HG02642 (cell line): ENCODE measurements at regions not wholly inside any gene's neighbourhood (a gene's known extent, or its start where the extent isn't known, plus 50 kb on each side); places are given as distances from the start of the nearest gene placed in this dataset.
"Not testable (repeated sequence)": the region's sequence is repeated elsewhere in the genome, so short reads cannot be mapped to it uniquely, and the experiment has no call there.

Source experiments
- ATAC-seq: cut with Tn5 transposase; IDR thresholded peaks from one replicate; pipeline ENCODE4 v1.9.1; 2021; ENCODE audit warnings: mild to moderate bottlenecking; ENCODE audit not compliant: unreplicated experiment, poor library complexity

DNA sequence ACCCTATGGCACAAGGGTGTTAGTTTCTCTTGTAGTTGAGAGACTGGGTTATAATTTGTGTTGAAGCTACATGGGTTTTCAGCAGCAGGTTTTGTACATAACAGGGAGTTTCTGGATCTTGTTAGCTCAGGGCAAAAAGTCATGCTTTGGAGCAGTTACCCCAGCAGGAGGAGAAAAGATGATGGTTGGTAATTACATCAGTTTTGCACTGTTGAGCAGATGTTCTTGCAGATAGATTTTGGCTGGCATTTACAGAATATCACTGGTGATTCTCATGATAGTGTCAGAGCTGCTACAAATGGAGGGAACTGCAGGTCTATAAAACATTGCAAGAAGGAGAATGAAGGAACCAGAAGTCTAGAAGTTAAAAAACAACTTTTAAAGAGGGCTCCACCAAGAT is 215.2 kb upstream of the ATP5MC3 start:
- ATAC-seq, result no peak

DNA sequence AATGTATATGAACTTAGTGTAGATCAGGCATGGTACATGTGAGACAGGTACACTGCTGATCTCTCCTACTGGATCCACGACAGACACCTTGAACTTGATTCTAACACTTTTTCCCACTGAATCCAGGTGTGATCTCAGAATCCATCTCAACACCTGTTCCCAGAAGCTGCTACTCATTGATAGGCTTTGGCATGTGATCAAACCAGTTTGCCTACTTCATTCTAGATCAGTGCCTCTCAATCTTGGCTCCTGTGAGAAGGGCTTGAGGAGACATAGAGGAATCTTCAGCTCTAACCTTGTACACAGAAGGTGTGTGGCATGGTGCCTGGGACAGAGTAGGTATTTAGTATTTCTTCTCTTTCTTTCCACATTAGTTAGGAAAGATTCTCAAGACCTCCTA is 212.3 kb upstream of the ATP5MC3 start:
- no peak for ATAC-seq

DNA sequence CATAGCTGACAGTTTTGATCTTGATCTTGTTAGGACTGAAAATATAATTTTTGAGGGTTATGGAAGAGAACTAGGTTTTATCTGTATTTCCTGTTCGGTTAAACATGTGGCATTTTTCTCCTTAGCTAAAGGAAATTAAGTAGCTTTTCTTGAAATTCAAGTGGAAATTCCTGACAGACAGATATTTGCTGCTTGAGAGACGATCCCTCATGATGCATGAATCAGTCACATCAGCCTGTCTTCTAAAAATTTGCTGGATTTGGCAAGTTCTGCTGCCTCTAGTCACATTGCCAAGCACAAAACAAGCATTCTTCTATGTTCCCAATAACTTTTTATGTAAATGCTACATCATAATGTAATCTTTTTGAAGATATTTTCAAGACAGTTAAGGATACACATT is 201.8 kb upstream of the ATP5MC3 start:
- no peak for ATAC-seq

DNA sequence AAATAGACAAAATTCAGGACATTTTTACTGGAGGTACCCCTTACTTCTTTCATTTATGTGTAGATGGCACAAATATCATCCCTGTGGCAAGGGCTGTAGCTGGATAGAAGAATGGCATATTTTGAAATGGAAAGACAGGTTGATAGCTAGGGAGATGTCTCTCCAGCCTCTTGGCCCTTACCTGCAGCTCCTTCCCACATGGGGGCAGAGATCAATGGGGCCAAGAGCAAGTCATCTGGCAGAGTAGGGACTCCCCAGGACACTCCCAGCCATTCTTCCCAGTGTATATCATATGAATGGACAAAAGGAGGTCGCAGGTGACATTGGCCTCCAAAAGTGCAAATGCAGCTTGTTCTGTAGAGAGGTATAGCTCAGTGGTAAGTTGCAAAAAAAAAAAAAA is 192.2 kb upstream of the ATP5MC3 start:
- ATAC-seq, result no peak

DNA sequence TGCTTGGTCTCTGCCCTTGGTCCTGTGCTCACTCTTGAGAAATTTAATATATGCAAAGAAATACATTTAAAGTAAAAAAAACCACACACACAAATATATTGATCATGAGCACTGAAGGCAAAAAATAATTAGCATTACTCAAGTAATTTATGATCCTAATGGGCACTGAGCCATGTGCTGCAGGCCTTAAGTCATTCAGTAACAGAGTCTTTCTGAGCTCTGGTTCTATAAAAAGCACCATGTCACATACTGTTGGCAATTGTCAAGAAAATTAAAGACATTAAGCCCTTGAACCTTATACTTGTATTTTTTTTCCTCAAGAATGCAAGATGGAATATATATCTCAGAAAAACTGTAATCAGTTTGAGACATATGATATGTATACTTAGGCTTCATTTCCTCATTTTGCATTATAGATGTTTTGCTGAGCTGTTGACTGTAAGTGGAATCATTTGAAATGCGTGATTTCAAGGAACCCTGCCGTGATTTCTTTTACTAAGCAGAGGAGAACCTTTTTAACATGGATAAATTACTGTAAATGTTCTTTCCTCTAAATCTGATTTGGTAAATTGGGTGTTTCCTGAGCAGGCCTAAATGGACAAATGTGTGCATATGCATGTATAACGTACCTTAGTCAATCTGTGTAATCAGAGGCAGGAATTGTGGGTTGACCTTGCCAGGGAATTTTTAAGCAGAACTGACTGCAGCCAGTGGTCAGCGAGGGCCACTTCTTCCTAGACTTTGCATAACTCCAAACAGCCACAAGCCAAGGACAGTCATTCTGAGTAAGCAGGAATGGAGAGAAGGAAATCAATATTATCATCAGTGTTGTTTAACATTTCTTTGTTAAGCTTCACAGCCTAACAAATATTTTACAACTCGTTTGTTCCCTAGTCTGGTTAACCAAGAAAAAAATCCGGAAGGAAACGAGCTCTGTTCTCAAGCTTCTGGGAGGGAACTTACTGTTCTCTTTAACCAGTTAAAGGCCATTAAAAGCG is 191.5 kb upstream of the ATP5MC3 start:
- no peak for ATAC-seq

DNA sequence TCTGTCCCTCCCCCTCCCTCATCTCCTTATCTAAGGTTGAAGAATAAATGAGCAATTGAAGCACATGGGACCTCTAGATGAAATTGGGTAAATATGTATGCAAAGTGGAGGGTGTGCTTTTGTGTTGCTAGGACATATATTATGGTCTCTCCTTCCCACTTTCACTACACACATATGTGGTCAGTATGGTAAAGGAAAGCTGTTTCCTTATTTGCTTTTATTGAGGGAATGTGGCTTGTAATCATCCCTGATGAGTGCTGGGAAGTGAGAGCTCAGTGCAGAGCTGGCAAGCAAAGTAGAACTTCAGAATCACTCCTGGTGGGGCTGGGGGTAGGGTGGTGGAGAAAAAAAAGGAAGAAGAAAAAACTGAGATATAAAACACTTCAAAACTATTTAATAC is 189.9 kb upstream of the ATP5MC3 start:
- no peak for ATAC-seq

DNA sequence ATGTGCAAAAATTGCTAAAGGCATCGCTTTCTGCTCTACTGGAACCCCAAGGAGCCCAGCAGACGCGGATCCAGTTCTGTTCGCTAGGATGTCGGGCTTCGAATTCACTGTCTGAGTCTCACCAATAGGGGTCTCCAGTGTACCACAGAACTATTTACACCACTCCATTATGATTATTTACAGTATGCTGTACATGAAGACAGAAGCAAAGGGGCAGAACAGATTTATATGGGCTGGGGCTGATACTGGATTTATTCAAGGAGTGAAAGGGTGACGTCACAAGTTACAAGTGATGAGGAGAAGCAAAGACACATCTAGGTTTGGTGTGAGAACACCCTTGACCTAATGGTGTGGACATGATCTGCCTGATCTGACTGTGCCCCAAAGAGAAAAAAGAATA is 185.3 kb upstream of the ATP5MC3 start:
- peak; percentile 78 for ATAC-seq

DNA sequence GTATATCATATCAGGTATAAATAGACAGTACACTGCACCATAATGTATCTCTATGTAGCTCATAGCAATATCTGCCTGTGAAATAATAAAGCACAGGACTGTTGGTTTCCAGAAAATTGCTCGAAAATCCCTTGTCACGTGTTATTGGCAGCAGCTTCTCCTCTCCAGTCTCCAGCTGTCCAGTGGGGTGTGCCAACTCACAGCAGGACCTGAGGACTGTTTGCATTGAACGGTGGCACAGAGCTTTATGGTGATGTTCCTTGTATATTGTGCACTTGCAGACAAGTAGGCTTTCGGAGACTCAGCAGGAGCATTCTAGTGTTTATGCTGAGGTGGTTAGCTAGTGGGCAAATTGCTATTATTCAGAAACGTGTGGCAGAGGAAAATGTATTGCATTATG is 182.2 kb upstream of the ATP5MC3 start:
- no peak for ATAC-seq

DNA sequence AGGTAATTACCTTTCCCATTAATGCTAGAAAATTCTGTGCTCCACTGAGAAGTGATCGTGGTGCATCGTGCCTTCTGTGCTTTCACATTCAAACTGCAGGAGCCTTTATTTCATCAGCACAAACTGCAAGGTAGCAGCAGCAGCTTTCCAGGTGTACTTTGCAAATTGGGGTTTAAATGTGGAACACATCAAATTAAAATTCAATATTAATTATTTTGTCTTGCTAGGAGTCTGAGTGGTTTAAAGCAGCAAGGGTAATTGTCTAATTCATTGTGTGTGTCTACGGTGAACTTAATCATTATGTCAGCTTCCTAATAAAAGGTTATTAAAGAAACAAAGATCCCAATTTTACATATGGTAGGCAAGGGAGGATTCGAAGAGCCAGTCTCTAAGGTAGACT is 180.8 kb upstream of the ATP5MC3 start:
- ATAC-seq, result no peak

DNA sequence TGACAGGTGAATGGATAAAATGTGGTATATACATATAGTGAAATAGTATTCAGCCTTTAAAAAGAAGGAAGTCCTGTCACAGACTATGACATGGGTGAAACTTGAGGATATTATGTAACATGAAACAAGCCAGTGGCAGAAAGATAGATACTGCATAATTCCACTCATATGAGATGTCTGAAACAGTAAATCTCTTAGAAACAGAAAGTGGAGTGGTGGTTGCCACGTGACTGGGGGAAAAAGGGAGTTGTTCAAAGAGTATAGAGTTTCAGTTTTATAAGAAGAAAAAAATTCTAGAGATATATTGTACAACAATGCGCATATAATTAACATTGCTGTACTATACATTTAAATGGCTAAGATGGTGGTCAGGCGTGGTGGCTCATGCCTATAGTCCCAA is 178.2 kb upstream of the ATP5MC3 start:
- ATAC-seq, result no peak

DNA sequence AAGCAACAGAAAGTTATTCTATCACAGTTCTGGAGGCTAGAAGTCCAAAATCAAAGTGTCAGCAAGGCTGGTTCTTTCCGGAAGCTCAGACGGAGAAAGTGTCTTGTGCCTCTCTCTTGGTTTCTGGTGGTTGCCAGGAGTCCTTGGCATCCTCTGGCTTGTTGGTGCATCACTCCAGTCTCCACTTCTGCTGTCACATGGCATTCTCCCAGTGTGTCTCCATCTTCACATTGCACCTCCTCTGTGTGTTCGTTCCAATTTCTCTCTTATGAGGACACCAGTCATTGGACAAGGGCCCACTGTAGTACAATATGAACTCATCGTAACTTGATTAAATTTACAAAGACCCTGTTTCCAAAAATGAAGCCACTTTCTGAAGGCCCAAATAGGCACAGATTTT is 175.4 kb upstream of the ATP5MC3 start:
- ATAC-seq, result no peak

DNA sequence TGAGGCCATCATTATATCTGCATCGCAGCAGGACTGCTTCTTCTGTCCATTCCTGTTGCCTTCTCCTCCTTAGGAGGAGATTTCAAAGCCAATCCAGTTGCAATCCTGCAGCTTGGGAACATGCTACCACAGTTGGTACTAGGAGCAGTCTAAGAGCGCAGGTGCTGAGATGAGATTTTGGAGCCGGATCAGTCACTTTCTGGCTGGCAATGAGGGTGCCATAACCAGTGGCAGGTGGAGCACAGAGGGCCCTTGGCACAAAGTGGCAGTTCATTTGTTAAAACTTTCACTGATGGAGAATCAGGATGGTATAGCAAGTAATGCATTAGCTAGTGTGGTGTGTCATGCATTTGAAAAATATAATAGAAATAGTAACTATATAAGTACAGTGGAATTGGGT is 173.7 kb upstream of the ATP5MC3 start:
- ATAC-seq, result no peak

DNA sequence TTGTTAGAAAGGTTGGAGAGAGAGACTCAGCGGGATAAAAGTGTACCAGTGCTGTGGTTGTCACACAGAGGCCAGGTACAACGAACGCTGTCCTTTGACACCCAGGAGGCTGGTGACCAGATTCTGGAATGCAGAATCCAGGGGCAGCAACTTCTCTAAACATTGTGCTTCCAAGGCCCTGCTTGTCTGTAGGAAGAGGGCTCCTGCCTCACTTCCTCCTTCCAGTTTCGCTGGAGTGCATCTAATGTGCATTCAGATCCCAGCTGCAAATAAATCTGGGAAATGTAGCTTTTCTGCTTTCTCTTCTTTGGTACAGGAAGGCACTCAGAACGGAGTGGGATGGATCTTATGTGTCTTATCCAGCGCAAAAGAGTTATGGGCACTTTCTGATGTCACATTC is 171.8 kb upstream of the ATP5MC3 start:
- no peak for ATAC-seq

DNA sequence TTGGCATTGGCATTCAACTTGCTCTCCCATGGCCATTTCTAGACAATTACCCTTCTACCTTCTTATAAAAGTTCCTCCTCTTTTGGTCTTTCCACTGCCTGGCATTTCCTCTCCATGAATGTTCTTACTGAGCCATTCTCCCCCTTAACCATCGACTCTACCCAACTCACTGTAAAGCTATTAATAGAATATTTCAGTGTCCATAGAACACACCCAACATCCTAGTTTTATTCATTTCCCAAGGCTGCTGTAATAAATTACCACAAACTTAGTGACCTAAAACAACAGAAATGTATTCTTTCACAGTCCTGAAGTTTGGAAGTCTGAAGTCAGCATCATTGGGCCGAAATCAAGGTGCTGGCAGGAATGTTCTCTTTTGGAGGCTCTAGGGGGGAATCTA is 170.0 kb upstream of the ATP5MC3 start:
- ATAC-seq, result no peak

DNA sequence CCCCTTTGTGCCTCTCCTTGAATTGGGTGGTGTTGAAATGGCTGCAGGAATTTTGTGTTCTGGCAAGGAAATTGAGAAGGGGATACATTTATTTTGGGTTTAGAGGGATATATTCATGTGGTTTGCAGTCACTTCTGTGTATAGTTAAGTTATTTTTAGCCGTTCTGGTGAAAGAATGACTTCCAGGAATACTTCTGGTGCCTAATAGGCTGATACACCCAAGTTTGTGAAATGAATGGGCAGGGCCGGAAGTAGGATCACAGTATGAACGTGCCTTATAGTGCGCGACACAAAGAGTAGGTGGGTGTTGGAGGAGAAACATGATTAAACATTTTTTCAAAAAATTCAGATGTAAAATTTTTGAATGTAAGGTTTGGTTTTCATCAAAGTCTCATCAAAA is 168.6 kb upstream of the ATP5MC3 start:
- ATAC-seq, result no peak

DNA sequence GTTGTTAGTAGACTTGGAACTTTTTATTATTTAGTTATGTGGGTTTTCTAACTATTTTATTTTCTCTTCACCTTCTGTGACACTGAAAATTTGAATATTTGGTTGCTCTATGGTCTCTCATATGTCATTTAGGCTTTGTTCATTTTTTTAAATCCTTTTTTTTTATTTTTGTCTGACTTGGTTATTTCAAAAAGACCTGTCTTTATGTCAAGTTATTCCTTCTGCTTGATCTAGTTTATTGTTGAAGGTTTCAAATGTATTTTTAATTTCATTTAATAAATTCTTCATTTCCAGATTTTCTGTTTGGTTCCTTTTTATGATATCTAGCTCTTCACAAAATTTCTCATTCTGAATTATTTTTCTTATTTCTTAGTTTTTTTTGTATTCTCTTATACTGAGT is 160.6 kb upstream of the ATP5MC3 start:
- no peak for ATAC-seq

DNA sequence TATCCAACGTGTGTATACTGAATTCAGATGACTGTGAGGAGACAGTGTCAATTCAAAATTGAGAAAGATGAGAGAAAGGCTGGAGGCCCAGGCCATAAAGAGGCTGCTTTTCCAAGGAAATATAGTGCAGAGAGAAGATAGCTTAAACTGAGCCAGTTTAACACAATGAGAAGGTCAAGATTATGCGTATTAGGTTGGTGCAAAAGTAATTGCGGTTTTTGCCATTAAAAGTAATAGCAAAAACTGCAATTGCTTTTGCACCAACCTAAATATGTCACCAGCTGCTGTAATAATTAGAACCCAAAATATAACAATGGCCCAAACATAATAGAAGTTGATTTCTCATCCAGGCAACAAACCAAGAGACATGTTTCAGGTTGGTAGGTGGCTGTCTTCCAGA is 148.7 kb upstream of the ATP5MC3 start:
- no peak for ATAC-seq

DNA sequence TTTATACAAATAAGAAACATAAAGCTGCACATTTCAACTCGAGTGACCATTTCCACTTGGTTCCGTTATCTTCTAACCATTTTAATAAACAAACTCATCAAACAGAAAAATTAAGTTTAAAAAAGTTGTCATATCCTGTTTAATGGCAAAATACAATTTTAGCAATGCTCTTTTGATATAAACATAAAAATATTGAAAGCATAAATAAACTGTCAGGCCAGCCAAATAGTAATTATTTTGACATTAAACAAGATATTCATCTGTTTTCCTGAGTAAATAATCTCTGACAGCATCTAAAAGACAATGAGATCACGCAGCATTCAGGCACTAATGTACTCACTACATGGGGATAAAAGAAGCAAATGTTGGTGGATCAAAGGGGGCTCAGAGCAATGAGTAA is 145.3 kb upstream of the ATP5MC3 start:
- ATAC-seq, result no peak

DNA sequence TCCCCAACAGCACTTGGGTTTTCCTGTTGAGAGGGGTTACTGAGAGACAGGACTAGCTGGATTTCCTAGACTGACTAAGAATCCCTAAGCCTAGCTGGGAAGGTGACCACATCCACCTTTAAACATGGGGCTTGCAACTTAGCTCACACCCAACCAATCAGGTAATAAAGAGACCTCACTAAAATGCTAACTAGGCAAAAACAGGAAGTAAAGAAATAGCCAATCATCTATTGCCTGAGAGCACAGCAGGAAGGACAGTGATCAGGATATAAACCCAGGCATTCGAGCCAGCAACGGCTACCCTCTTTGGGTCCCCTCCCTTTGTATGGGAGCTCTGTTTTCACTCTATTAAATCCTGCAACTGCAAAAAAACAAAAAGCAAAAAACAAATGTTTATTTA is 144.7 kb upstream of the ATP5MC3 start:
- not testable (repeated sequence) for ATAC-seq

DNA sequence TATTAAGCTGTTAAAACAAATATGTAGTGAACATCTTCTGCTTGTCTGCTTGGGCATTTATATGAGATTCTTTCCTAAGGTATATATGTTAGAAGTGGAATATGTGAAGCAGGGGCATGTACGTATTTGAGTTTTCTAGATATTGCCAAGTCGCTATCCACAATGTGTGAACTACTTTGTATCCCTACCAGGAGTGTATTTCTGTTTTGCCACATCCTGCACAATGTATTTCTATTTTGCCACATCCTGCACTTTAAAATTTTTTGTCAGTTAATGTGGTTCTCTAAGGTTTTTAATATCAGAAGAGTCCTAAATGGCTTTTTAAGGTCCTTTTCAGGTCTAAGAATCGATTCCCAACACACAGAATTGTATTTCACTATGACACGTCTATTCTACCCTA is 141.7 kb upstream of the ATP5MC3 start:
- ATAC-seq, result no peak

DNA sequence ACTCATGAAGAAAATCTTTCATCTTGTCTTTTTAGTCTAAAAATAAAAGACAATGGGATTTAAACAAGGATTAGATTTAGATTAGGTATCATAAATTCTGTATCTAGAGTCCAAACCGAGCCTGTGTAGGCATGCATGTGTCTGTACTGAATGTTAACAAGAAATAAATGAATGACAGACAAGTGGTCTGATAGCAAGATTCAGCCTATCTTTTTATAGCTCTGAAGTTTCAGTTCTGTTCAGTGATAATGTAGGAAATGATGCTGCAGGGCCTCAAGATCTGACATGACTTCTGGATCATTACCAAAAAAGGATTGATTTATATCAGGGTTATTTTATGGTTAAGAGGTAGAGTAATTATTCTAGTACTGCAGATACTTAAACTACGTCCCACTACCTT is 137.0 kb upstream of the ATP5MC3 start:
- ATAC-seq, result no peak

DNA sequence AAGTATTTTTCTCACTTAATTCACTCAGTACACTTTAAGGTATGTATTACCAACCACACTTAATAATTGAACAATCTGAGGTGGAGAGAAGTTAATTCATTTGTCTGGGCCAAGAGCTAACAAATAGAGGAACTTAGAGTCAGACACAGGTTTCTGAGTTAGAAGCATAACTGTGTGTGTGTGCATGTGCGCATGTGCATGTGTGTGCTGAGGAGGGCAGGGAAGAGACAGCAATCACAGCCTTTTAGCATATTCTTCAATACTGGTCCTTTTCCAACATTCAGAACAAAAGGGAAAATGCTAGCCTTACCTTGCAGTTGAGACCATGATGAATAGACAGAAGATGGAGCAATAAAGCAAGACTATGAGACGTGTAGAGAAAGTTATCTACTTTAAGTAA is 136.2 kb upstream of the ATP5MC3 start:
- no peak for ATAC-seq
